Ishikawa (cell line): ENCODE measurements at regions not wholly inside any gene's neighbourhood (a gene's known extent, or its start where the extent isn't known, plus 50 kb on each side); places are given as distances from the start of the nearest gene placed in this dataset.

Source experiments
- CEBPB ChIP-seq: IDR thresholded peaks from 2 replicates; pipeline ENCODE4 v1.6.1; 2012
- CREB1 ChIP-seq: IDR thresholded peaks from 2 replicates; pipeline ENCODE4 v1.6.1; 2012; ENCODE audit warnings: low read depth
- EGR1 ChIP-seq: IDR thresholded peaks from 2 replicates; pipeline ENCODE4 v1.6.1; 2012
- EP300 ChIP-seq: IDR thresholded peaks from 2 replicates; pipeline ENCODE4 v1.6.1; 2012; ENCODE audit warnings: borderline replicate concordance
- FOXM1 ChIP-seq: IDR thresholded peaks from 2 replicates; pipeline ENCODE4 v1.6.1; 2012; ENCODE audit warnings: low read depth, borderline replicate concordance
- NFIC ChIP-seq: IDR thresholded peaks from 2 replicates; pipeline ENCODE4 v1.6.1; 2012
- RAD21 ChIP-seq: IDR thresholded peaks from 2 replicates; pipeline ENCODE4 v1.6.1; 2012; ENCODE audit warnings: low read depth
- TAF1 ChIP-seq: IDR thresholded peaks from 2 replicates; pipeline ENCODE4 v1.6.1; 2012; ENCODE audit warnings: low read depth, mild to moderate bottlenecking
- TCF12 ChIP-seq: IDR thresholded peaks from 2 replicates; pipeline ENCODE4 v1.6.1; 2012; ENCODE audit warnings: low read depth
- TEAD4 ChIP-seq: IDR thresholded peaks from 2 replicates; pipeline ENCODE4 v1.6.1; 2012
- USF1 ChIP-seq: IDR thresholded peaks from 2 replicates; pipeline ENCODE4 v1.6.1; 2012
- YY1 ChIP-seq: IDR thresholded peaks from 2 replicates; pipeline ENCODE4 v1.6.1; 2012; ENCODE audit warnings: low read depth
- ZBTB7A ChIP-seq: IDR thresholded peaks from 2 replicates; pipeline ENCODE4 v1.6.1; 2012; ENCODE audit warnings: low read depth
- TF ChIP-seq, protein P1 (sequence below): IDR thresholded peaks from 2 replicates; pipeline ENCODE4 v1.6.1; 2012; ENCODE audit warnings: low read depth, mild to moderate bottlenecking
- TF ChIP-seq, protein P2 (sequence below): IDR thresholded peaks from 2 replicates; pipeline ENCODE4 v1.6.1; 2012

- TF ChIP-seq YY1 (no peak), ZBTB7A (no peak), CEBPB (no peak), CREB1 (no peak), NFIC (no peak), RAD21 (no peak), EP300 (no peak), TAF1 (no peak), TCF12 (no peak), USF1 (no peak), TEAD4 (no peak), EGR1 (no peak), FOXM1 (no peak)
- TF ChIP-seq, protein P1, sequence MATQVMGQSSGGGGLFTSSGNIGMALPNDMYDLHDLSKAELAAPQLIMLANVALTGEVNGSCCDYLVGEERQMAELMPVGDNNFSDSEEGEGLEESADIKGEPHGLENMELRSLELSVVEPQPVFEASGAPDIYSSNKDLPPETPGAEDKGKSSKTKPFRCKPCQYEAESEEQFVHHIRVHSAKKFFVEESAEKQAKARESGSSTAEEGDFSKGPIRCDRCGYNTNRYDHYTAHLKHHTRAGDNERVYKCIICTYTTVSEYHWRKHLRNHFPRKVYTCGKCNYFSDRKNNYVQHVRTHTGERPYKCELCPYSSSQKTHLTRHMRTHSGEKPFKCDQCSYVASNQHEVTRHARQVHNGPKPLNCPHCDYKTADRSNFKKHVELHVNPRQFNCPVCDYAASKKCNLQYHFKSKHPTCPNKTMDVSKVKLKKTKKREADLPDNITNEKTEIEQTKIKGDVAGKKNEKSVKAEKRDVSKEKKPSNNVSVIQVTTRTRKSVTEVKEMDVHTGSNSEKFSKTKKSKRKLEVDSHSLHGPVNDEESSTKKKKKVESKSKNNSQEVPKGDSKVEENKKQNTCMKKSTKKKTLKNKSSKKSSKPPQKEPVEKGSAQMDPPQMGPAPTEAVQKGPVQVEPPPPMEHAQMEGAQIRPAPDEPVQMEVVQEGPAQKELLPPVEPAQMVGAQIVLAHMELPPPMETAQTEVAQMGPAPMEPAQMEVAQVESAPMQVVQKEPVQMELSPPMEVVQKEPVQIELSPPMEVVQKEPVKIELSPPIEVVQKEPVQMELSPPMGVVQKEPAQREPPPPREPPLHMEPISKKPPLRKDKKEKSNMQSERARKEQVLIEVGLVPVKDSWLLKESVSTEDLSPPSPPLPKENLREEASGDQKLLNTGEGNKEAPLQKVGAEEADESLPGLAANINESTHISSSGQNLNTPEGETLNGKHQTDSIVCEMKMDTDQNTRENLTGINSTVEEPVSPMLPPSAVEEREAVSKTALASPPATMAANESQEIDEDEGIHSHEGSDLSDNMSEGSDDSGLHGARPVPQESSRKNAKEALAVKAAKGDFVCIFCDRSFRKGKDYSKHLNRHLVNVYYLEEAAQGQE = no peak
- TF ChIP-seq, protein P2, sequence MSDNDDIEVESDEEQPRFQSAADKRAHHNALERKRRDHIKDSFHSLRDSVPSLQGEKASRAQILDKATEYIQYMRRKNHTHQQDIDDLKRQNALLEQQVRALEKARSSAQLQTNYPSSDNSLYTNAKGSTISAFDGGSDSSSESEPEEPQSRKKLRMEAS = no peak
Measured at GRCh38 chr3:103976931-103977339, 1389.8 kb upstream of the ALCAM start.

GRCh38 chr3:103977417-103977816, 1389.3 kb upstream of the ALCAM start:
- TF ChIP-seq TEAD4 (no peak), TCF12 (no peak), ZBTB7A (no peak), CREB1 (no peak), YY1 (no peak), EP300 (no peak), FOXM1 (no peak)
- TF ChIP-seq, protein P2 = no peak

DNA sequence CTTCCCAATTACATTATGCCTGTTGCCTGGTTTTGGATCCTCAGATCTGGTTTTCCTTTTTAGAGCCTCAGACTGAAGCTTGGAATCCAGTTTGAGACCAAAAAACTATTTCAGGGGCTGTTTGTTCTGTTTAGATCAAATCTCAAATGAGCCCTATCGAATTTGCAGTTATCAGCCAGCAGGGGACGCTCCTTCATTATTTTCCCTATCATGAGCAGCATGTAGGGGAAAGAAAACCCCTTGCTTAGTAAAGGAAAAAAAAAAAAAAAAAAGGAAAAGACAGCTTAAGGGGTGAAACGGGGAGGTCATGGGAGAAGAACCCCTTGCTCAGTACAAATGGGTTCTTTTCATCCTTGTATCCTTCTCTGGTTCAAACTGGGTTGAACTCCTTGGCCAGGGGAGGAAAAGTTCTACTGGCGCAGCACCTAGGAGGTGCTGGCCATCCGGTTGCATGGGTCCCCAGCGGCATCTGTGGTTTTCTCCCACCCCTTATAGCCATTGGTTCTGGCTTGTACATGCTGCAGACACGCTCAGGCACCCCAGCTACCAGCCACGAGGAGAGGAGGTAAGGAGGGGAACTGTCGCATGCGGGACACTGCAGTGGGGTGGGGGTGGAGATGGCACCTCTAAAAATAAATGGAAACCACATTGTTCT, 1375.1 kb upstream of the ALCAM start:
- TF ChIP-seq RAD21 (peak; percentile 40; the same call in 1 of the 2 replicates), NFIC (no peak), CREB1 (no peak)

DNA sequence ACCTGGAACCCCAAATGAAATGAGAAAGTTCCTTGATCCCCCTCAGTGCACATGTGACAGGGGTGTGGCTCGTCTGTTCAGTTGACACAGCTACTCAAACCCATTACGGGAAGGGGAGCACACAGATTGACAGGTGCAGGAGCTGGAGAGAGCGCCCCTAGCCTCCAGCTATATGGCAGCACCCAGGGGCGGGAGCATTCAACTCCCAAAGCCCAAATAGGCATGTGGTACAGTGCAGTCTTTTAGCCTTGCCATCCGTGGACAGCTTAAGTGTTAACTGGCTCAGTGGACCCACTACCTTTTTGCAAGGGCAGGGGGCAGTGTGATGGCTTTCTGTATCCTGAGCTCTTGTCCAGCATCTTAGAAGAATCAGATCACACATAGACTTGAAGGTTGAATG, 1374.2 kb upstream of the ALCAM start:
- TF ChIP-seq USF1 (no peak), RAD21 (no peak), TEAD4 (no peak), TCF12 (no peak), NFIC (no peak), ZBTB7A (no peak), CREB1 (no peak), YY1 (no peak)
- TF ChIP-seq, protein P1 = no peak
- TF ChIP-seq, protein P2 = no peak

GRCh38 chr3:104004956-104005355, 1361.8 kb upstream of the ALCAM start:
- TF ChIP-seq USF1 (no peak), YY1 (no peak)

GRCh38 chr3:104005815-104006214, 1360.9 kb upstream of the ALCAM start:
- TF ChIP-seq TEAD4 (no peak), FOXM1 (no peak), CEBPB (no peak), TCF12 (no peak), ZBTB7A (no peak), NFIC (no peak), EGR1 (no peak), TAF1 (no peak), CREB1 (no peak), RAD21 (no peak), EP300 (no peak), YY1 (no peak), USF1 (no peak)
- TF ChIP-seq, protein P2 = no peak
- TF ChIP-seq, protein P1 = no peak
